AG09309 (cell line): ENCODE measurements at regions not wholly inside any gene's neighbourhood (a gene's known extent, or its start where the extent isn't known, plus 50 kb on each side); places are given as distances from the start of the nearest gene placed in this dataset.

Experiments used
- DNase-seq: peaks from one replicate; pipeline ENCODE4 v3.0.0-alpha.2; 2010; ENCODE audit warnings: low read depth
- H3K4me3 ChIP-seq: 2 replicates; pipeline ENCODE4 v1.5.1; 2011; ENCODE audit warnings: mild to moderate bottlenecking, low read depth, low read length, moderate library complexity; ENCODE audit not compliant: control insufficient read depth
- CTCF ChIP-seq: IDR thresholded peaks from 2 replicates; pipeline ENCODE4 v1.5.1; 2011; ENCODE audit warnings: mild to moderate bottlenecking, low read depth, low read length, inconsistent platforms; ENCODE audit not compliant: insufficient read depth, control insufficient read depth; ENCODE audit errors: missing control alignments

- H3K4me3 ChIP-seq = no peak overlapping the region
- no peak for TF ChIP-seq CTCF
- DNase-seq = no peak
Observed at GRCh38 chr2:150791567-150791966, 304.1 kb upstream of the RND3 start.

GRCh38 chr2:150789376-150789905 lies 302.0 kb upstream of the RND3 start:
- TF ChIP-seq CTCF = no peak
- H3K4me3 ChIP-seq = no peak overlapping the region
- no peak for DNase-seq

GRCh38 chr2:150788426-150789140 lies 301.1 kb upstream of the RND3 start:
- no peak overlapping the region for H3K4me3 ChIP-seq
- DNase-seq = peak; percentile 17
- no peak for TF ChIP-seq CTCF

GRCh38 chr2:150787353-150788093 lies 300.1 kb upstream of the RND3 start:
- TF ChIP-seq CTCF = no peak
- no peak for DNase-seq
- no peak overlapping the region for H3K4me3 ChIP-seq

- no peak for TF ChIP-seq CTCF
- DNase-seq = no peak
Observed at GRCh38 chr2:150784389-150784788, 296.9 kb upstream of the RND3 start.

GRCh38 chr2:150783896-150784295 lies 296.4 kb upstream of the RND3 start:
- DNase-seq = no peak
- no peak overlapping the region for H3K4me3 ChIP-seq
- no peak for TF ChIP-seq CTCF

More at GRCh38 chr2:150784389-150784788, 296.9 kb upstream of the RND3 start:
- H3K4me3 ChIP-seq = no peak overlapping the region
